NT2/D1 (cell line): ENCODE measurements at regions not wholly inside any gene's neighbourhood (a gene's known extent, or its start where the extent isn't known, plus 50 kb on each side); places are given as distances from the start of the nearest gene placed in this dataset.
"Not testable (repeated sequence)": the region's sequence is repeated elsewhere in the genome, so short reads cannot be mapped to it uniquely, and the experiment has no call there.

ENCODE experiments used
- DNase-seq: peaks from one replicate; pipeline ENCODE4 v3.0.0-alpha.2; 2011; ENCODE audit warnings: low read depth, low spot score
- H3K27me3 ChIP-seq: 2 replicates; pipeline ENCODE4 v1.6.0; 2011; ENCODE audit warnings: mild to moderate bottlenecking; ENCODE audit not compliant: insufficient read length, insufficient read depth
- H3K36me3 ChIP-seq: 2 replicates; pipeline ENCODE4 v1.6.1; 2011; ENCODE audit warnings: mild to moderate bottlenecking, low read length, mixed read lengths; ENCODE audit not compliant: insufficient read depth, insufficient read length
- H3K4me1 ChIP-seq: 2 replicates; pipeline ENCODE4 v1.5.1; 2011; ENCODE audit not compliant: insufficient read depth, insufficient read length
- H3K4me3 ChIP-seq: 2 replicates; pipeline ENCODE4 v1.5.1; 2011; ENCODE audit warnings: low read depth; ENCODE audit not compliant: insufficient read length
- H3K9ac ChIP-seq: 2 replicates; pipeline ENCODE4 v1.6.0; 2011; ENCODE audit warnings: low read depth; ENCODE audit not compliant: insufficient read length
- H3K9me3 ChIP-seq: 2 replicates; pipeline ENCODE4 v1.5.1; 2011; ENCODE audit warnings: mild to moderate bottlenecking, low read length; ENCODE audit not compliant: insufficient read depth
- SUZ12 ChIP-seq: IDR thresholded peaks from 2 replicates; pipeline ENCODE4 v1.6.1; 2011; ENCODE audit not compliant: insufficient read length, insufficient read depth; ENCODE audit errors: extremely low read depth
- YY1 ChIP-seq: IDR thresholded peaks from 2 replicates; pipeline ENCODE4 v1.6.1; 2011; ENCODE audit not compliant: insufficient read length, insufficient read depth
- ZNF274 ChIP-seq: IDR thresholded peaks from 2 replicates; pipeline ENCODE4 v1.6.1; 2011; ENCODE audit warnings: mild to moderate bottlenecking, low read depth, low read length

GRCh38 chr5:92629000-92629399 is 952.0 kb downstream of the NR2F1-AS1 start:
- Histone ChIP-seq H3K4me1 (no peaks in the 10 kb centered on the region), H3K36me3 (no peaks in the 10 kb centered on the region), H3K9ac (no peak overlapping the region), H3K27me3 (no peaks in the 10 kb centered on the region), H3K9me3 (no peaks in the 10 kb centered on the region), H3K4me3 (no peak overlapping the region)
- TF ChIP-seq ZNF274 (no peak), SUZ12 (no peak), YY1 (no peak)
- no peak for DNase-seq

- Histone ChIP-seq H3K4me3 (no peak overlapping the region), H3K27me3 (no peaks in the 10 kb centered on the region), H3K9ac (no peak overlapping the region), H3K36me3 (no peaks in the 10 kb centered on the region), H3K9me3 (no peaks in the 10 kb centered on the region), H3K4me1 (no peaks in the 10 kb centered on the region)
- TF ChIP-seq ZNF274: no peak
- TF ChIP-seq YY1: no peak
- TF ChIP-seq SUZ12: no peak
- DNase-seq: no peak
These were observed 953.8 kb downstream of the NR2F1-AS1 start for GRCh38 chr5:92627186-92627585.

GRCh38 chr5:92616085-92616484 is 964.9 kb downstream of the NR2F1-AS1 start:
- Histone ChIP-seq H3K4me1 (no peaks in the 10 kb centered on the region), H3K9me3 (no peaks in the 10 kb centered on the region), H3K4me3 (no peak overlapping the region), H3K27me3 (no peaks in the 10 kb centered on the region), H3K36me3 (no peaks in the 10 kb centered on the region), H3K9ac (no peak overlapping the region)
- no peak for TF ChIP-seq SUZ12
- TF ChIP-seq YY1: no peak
- no peak for TF ChIP-seq ZNF274
- DNase-seq: no peak

GRCh38 chr5:92613546-92613945 is 967.5 kb downstream of the NR2F1-AS1 start:
- Histone ChIP-seq H3K4me1 (no peaks in the 10 kb centered on the region), H3K4me3 (no peak overlapping the region), H3K9me3 (no peaks in the 10 kb centered on the region), H3K36me3 (no peaks in the 10 kb centered on the region), H3K27me3 (no peaks in the 10 kb centered on the region), H3K9ac (no peak overlapping the region)
- TF ChIP-seq ZNF274 (no peak), SUZ12 (no peak), YY1 (no peak)
- DNase-seq: no peak

GRCh38 chr5:92610435-92610834 is 970.6 kb downstream of the NR2F1-AS1 start:
- not testable (repeated sequence) for DNase-seq, H3K36me3 ChIP-seq, H3K27me3 ChIP-seq, H3K4me1 ChIP-seq, H3K9me3 ChIP-seq, H3K4me3 ChIP-seq, H3K9ac ChIP-seq

GRCh38 chr5:92605591-92605990 is 975.4 kb downstream of the NR2F1-AS1 start:
- H3K9ac ChIP-seq: no peak overlapping the region
- no peaks in the 10 kb centered on the region for H3K27me3 ChIP-seq
- DNase-seq: no peak
- no peak for TF ChIP-seq YY1
- TF ChIP-seq SUZ12: no peak
- no peak for TF ChIP-seq ZNF274
- no peak overlapping the region for H3K4me3 ChIP-seq
- H3K4me1 ChIP-seq: no peaks in the 10 kb centered on the region
- H3K36me3 ChIP-seq: no peaks in the 10 kb centered on the region
- no peaks in the 10 kb centered on the region for H3K9me3 ChIP-seq

GRCh38 chr5:92599217-92599810 is 981.7 kb downstream of the NR2F1-AS1 start:
- no peak for DNase-seq

More at GRCh38 chr5:92599217-92599810, 981.7 kb downstream of the NR2F1-AS1 start:
- Histone ChIP-seq H3K9me3 (no peaks in the 10 kb centered on the region), H3K36me3 (no peaks in the 10 kb centered on the region), H3K9ac (no peak overlapping the region), H3K4me3 (no peak overlapping the region), H3K4me1 (no peaks in the 10 kb centered on the region), H3K27me3 (no peaks in the 10 kb centered on the region)
- TF ChIP-seq YY1 (no peak), SUZ12 (no peak), ZNF274 (no peak)
